ENCODE measurements at regions not wholly inside any gene's neighbourhood (a gene's known extent, or its start where the extent isn't known, plus 50 kb on each side); places are given as distances from the start of the nearest gene placed in this dataset.

- H3K27ac ChIP-seq (ENCODE audit: low read depth, low read length) = no peak overlapping the region
- no peak overlapping the region for H3K4ac ChIP-seq (replicated peaks; ENCODE audit: insufficient read length, low read depth, low read length)
- H4K20me1 ChIP-seq (replicated peaks in 1 of 2; ENCODE audit: control insufficient read depth in 1 of 2, insufficient read depth in 2 of 2, low read length in 2 of 2) = no peaks in the 10 kb centered on the region
- H2BK15ac ChIP-seq (ENCODE audit: low read length) = no peak overlapping the region
- no peak overlapping the region for H2AFZ ChIP-seq (ENCODE audit: low read length)
- no peak overlapping the region for H4K91ac ChIP-seq (replicated peaks; ENCODE audit: insufficient read length, low read length)
- H2BK12ac ChIP-seq (ENCODE audit: low read depth, low read length) = no peak overlapping the region
- H2AK5ac ChIP-seq (ENCODE audit: low read depth, low read length) = no peak overlapping the region
- no peak overlapping the region for H3K18ac ChIP-seq (ENCODE audit: extremely low read depth, low read length)
- no peaks in the 10 kb centered on the region for H3K36me3 ChIP-seq (ENCODE audit: control insufficient read depth in 2 of 4, insufficient read depth in 4 of 4, low read length in 3 of 4)
- H3K23ac ChIP-seq (ENCODE audit: insufficient read length) = no peak overlapping the region
- no peaks in the 10 kb centered on the region for H3K79me2 ChIP-seq (ENCODE audit: control insufficient read depth in 1 of 2, insufficient read depth in 2 of 2, low read length in 2 of 2)
- H3K9me3 ChIP-seq (ENCODE audit: insufficient read depth in 2 of 2, low read depth in 1 of 2, low read length in 1 of 2) = peaks cover 4 to 7% of the 10 kb centered on the region in 2 experiments; a peak in 1 of 4 replicates
- CTCF ChIA-PET (ENCODE audit: partially characterized antibody) = no interaction called here
- 90% methylated on average over 5 of the region's 5 CpGs; no CpG with 5 or more reads in 1 of the 2 experiments for WGBS, 2 experiments (ENCODE audit: extremely low coverage in 1 of 2, insufficient coverage in 1 of 2, insufficient read length in 1 of 2, insufficient replicate concordance in 2 of 2, low coverage in 1 of 2, low lambda C conversion rate in 2 of 2, missing lambda C conversion rate in 1 of 2)
- H2BK120ac ChIP-seq (replicated peaks; ENCODE audit: low read depth, low read length) = no peak overlapping the region
- no peak overlapping the region for H3K9ac ChIP-seq (replicated peaks in 1 of 4; ENCODE audit: extremely low read depth in 1 of 4, low read depth in 3 of 4, low read length in 3 of 4)
- no peaks in the 10 kb centered on the region for H3K4me1 ChIP-seq (replicated peaks in 1 of 4; ENCODE audit: control insufficient read depth in 3 of 4, insufficient read depth in 4 of 4, low read length in 3 of 4)
- H3K14ac ChIP-seq (ENCODE audit: insufficient read length) = no peak overlapping the region
- no peak overlapping the region for H3K4me2 ChIP-seq (ENCODE audit: insufficient read depth in 1 of 2, low read depth in 2 of 2, low read length in 2 of 2)
- DNase-seq (ENCODE audit: low read depth in 1 of 2, low spot score in 2 of 2) (no peak), FAIRE-seq (no peak)
- H4K5ac ChIP-seq (ENCODE audit: insufficient read length, low read depth, low read length) = no peak overlapping the region
- H3K79me1 ChIP-seq (ENCODE audit: low read depth, low read length) = no peaks in the 10 kb centered on the region
- H3K27me3 ChIP-seq (replicated peaks in 1 of 4; ENCODE audit: control insufficient read depth in 3 of 4, extremely low read depth in 1 of 4, insufficient read depth in 3 of 4, low read length in 3 of 4) = no peaks in the 10 kb centered on the region
- POLR2A ChIA-PET (ENCODE audit: partially characterized antibody) = no interaction called here
- no peak overlapping the region for H2BK5ac ChIP-seq (ENCODE audit: low read depth, low read length)
- no peak overlapping the region for H4K8ac ChIP-seq (ENCODE audit: extremely low read depth, insufficient read depth, low read length)
- H2BK20ac ChIP-seq (ENCODE audit: low read length) = no peak overlapping the region
- no peak overlapping the region for H3K56ac ChIP-seq (replicated peaks; ENCODE audit: insufficient read length, low read depth, low read length)
- H3K23me2 ChIP-seq (ENCODE audit: low read depth, low read length) = no peaks in the 10 kb centered on the region
- H3K4me3 ChIP-seq (ENCODE audit: extremely low read depth in 1 of 4, insufficient read depth in 2 of 4, low read depth in 3 of 4, low read length in 4 of 4) = no peak overlapping the region
- TF ChIP-seq BACH1 (IDR thresholded peaks at IDR 0.05; ENCODE audit: low read length) = no peak
- TF ChIP-seq, protein P1, sequence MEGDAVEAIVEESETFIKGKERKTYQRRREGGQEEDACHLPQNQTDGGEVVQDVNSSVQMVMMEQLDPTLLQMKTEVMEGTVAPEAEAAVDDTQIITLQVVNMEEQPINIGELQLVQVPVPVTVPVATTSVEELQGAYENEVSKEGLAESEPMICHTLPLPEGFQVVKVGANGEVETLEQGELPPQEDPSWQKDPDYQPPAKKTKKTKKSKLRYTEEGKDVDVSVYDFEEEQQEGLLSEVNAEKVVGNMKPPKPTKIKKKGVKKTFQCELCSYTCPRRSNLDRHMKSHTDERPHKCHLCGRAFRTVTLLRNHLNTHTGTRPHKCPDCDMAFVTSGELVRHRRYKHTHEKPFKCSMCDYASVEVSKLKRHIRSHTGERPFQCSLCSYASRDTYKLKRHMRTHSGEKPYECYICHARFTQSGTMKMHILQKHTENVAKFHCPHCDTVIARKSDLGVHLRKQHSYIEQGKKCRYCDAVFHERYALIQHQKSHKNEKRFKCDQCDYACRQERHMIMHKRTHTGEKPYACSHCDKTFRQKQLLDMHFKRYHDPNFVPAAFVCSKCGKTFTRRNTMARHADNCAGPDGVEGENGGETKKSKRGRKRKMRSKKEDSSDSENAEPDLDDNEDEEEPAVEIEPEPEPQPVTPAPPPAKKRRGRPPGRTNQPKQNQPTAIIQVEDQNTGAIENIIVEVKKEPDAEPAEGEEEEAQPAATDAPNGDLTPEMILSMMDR (IDR thresholded peaks at IDR 0.05; ENCODE audit: control extremely low read depth in 1 of 3, insufficient read depth in 1 of 3, low read depth in 1 of 3, low read length in 3 of 3) = no peak
- no peak for TF ChIP-seq JUN (IDR thresholded peaks at IDR 0.05; ENCODE audit: low read depth, low read length)
- no peak for TF ChIP-seq HDAC2 (IDR thresholded peaks at IDR 0.05; ENCODE audit: borderline replicate concordance in 1 of 2, low read depth in 2 of 2, low read length in 2 of 2)
- TF ChIP-seq POLR2AphosphoS5 (IDR thresholded peaks at IDR 0.05; ENCODE audit: low read depth, low read length) = no peak
- no peak for TF ChIP-seq TAF7 (optimal IDR thresholded peaks at IDR 0.05; ENCODE audit: borderline replicate concordance, low read depth, low read length)
- TF ChIP-seq NANOG (IDR thresholded peaks at IDR 0.05; ENCODE audit: insufficient read depth, low read depth, low read length, poor library complexity, severe bottlenecking) = no peak
- TF ChIP-seq, protein P2, sequence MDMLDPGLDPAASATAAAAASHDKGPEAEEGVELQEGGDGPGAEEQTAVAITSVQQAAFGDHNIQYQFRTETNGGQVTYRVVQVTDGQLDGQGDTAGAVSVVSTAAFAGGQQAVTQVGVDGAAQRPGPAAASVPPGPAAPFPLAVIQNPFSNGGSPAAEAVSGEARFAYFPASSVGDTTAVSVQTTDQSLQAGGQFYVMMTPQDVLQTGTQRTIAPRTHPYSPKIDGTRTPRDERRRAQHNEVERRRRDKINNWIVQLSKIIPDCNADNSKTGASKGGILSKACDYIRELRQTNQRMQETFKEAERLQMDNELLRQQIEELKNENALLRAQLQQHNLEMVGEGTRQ (IDR thresholded peaks at IDR 0.05; ENCODE audit: low read length) = no peak
- no peak for TF ChIP-seq SP2 (IDR thresholded peaks at IDR 0.05; ENCODE audit: low read length)
- no peak for TF ChIP-seq GABPA (IDR thresholded peaks at IDR 0.05; ENCODE audit: borderline replicate concordance, insufficient read depth, low read length)
- TF ChIP-seq SUZ12 (IDR thresholded peaks at IDR 0.05; ENCODE audit: low read length) = no peak
Observed at GRCh38 chr2:61647044-61647443, 108.9 kb upstream of the XPO1 start.

All from H1 (cell line).